ENCODE measurements at regions not wholly inside any gene's neighbourhood (a gene's known extent, or its start where the extent isn't known, plus 50 kb on each side); places are given as distances from the start of the nearest gene placed in this dataset.

GRCh38 chr4:125159001-125159400 lies 155.8 kb upstream of the FAT4 start:
- CTCF ChIA-PET (ENCODE audit: partially characterized antibody) = no interaction called here
- H3K4me2 ChIP-seq (ENCODE audit: insufficient read depth in 1 of 2, low read depth in 2 of 2, low read length in 2 of 2) = no peak overlapping the region
- no peak overlapping the region for H3K4ac ChIP-seq (replicated peaks; ENCODE audit: insufficient read length, low read depth, low read length)
- H3K9me3 ChIP-seq (ENCODE audit: insufficient read depth in 2 of 2, low read depth in 1 of 2, low read length in 1 of 2) = no peaks in the 10 kb centered on the region
- H2AK5ac ChIP-seq (ENCODE audit: low read depth, low read length) = no peak overlapping the region
- no peak overlapping the region for H2BK20ac ChIP-seq (ENCODE audit: low read length)
- H3K4me1 ChIP-seq (replicated peaks in 1 of 4; ENCODE audit: control insufficient read depth in 3 of 4, insufficient read depth in 4 of 4, low read length in 3 of 4) = no peaks in the 10 kb centered on the region
- H2BK120ac ChIP-seq (replicated peaks; ENCODE audit: low read depth, low read length) = no peak overlapping the region
- no peak overlapping the region for H3K14ac ChIP-seq (ENCODE audit: insufficient read length)
- no peaks in the 10 kb centered on the region for H3K79me2 ChIP-seq (ENCODE audit: control insufficient read depth in 1 of 2, insufficient read depth in 2 of 2, low read length in 2 of 2)
- no peaks in the 10 kb centered on the region for H3K27me3 ChIP-seq (replicated peaks in 1 of 4; ENCODE audit: control insufficient read depth in 3 of 4, extremely low read depth in 1 of 4, insufficient read depth in 3 of 4, low read length in 3 of 4)
- no peak overlapping the region for H2BK5ac ChIP-seq (ENCODE audit: low read depth, low read length)
- H3K27ac ChIP-seq (ENCODE audit: low read depth, low read length) = no peak overlapping the region
- no peak overlapping the region for H2BK15ac ChIP-seq (ENCODE audit: low read length)
- no peak overlapping the region for H4K8ac ChIP-seq (ENCODE audit: extremely low read depth, insufficient read depth, low read length)
- no peaks in the 10 kb centered on the region for H3K23me2 ChIP-seq (ENCODE audit: low read depth, low read length)
- no peak for FAIRE-seq
- no peaks in the 10 kb centered on the region for H3K79me1 ChIP-seq (ENCODE audit: low read depth, low read length)
- H3K36me3 ChIP-seq (ENCODE audit: control insufficient read depth in 2 of 4, insufficient read depth in 4 of 4, low read length in 3 of 4) = no peaks in the 10 kb centered on the region; a peak in 1 of 8 replicates
- DNase-seq (ENCODE audit: low read depth in 1 of 2, low spot score in 2 of 2) = no peak
- no peak overlapping the region for H4K91ac ChIP-seq (replicated peaks; ENCODE audit: insufficient read length, low read length)
- H3K56ac ChIP-seq (replicated peaks; ENCODE audit: insufficient read length, low read depth, low read length) = no peak overlapping the region
- H3K9ac ChIP-seq (replicated peaks in 1 of 4; ENCODE audit: extremely low read depth in 1 of 4, low read depth in 3 of 4, low read length in 3 of 4) = no peak overlapping the region
- no peak overlapping the region for H3K23ac ChIP-seq (ENCODE audit: insufficient read length)
- POLR2A ChIA-PET (ENCODE audit: partially characterized antibody) = no interaction called here
- no peak overlapping the region for H4K5ac ChIP-seq (ENCODE audit: insufficient read length, low read depth, low read length)
- H3K4me3 ChIP-seq (ENCODE audit: extremely low read depth in 1 of 4, insufficient read depth in 2 of 4, low read depth in 3 of 4, low read length in 4 of 4) = no peak overlapping the region
- WGBS, 2 experiments (ENCODE audit: extremely low coverage in 1 of 2, insufficient coverage in 1 of 2, insufficient read length in 1 of 2, insufficient replicate concordance in 2 of 2, low coverage in 1 of 2, low lambda C conversion rate in 2 of 2, missing lambda C conversion rate in 1 of 2) = 94% methylated on average over 3 of the region's 3 CpGs; no CpG with 5 or more reads in 1 of the 2 experiments
- no peaks in the 10 kb centered on the region for H4K20me1 ChIP-seq (replicated peaks in 1 of 2; ENCODE audit: control insufficient read depth in 1 of 2, insufficient read depth in 2 of 2, low read length in 2 of 2)
- no peak overlapping the region for H2BK12ac ChIP-seq (ENCODE audit: low read depth, low read length)
- no peak overlapping the region for H3K18ac ChIP-seq (ENCODE audit: extremely low read depth, low read length)
- no peak overlapping the region for H2AFZ ChIP-seq (ENCODE audit: low read length)
- TF ChIP-seq SIRT6 (IDR thresholded peaks at IDR 0.05; ENCODE audit: low read length) (no peak), RNF2 (IDR thresholded peaks at IDR 0.05; ENCODE audit: borderline replicate concordance, low read depth, low read length, missing control alignments, poor library complexity, severe bottlenecking) (no peak), TAF7 (optimal IDR thresholded peaks at IDR 0.05; ENCODE audit: borderline replicate concordance, low read depth, low read length) (no peak), CHD1 (IDR thresholded peaks at IDR 0.05; ENCODE audit: low read depth, low read length) (no peak), RXRA (IDR thresholded peaks at IDR 0.05; ENCODE audit: insufficient read depth, low read depth, low read length) (no peak), GTF2F1 (IDR thresholded peaks at IDR 0.05; ENCODE audit: borderline replicate concordance, low read depth, low read length) (no peak), CTBP2 (IDR thresholded peaks at IDR 0.05; ENCODE audit: borderline replicate concordance, insufficient read depth, insufficient read length, low read length) (no peak), ATF3 (IDR thresholded peaks at IDR 0.05; ENCODE audit: insufficient read depth, low read depth, low read length) (no peak), E2F6 (IDR thresholded peaks at IDR 0.05) (no peak), USF2 (IDR thresholded peaks at IDR 0.05; ENCODE audit: low read length) (no peak), NRF1 (IDR thresholded peaks at IDR 0.05; ENCODE audit: low read depth, low read length) (no peak), KDM5A (IDR thresholded peaks at IDR 0.05; ENCODE audit: low read length) (no peak)

All from H1 (cell line).